Suprapubic skin (tissue), 4 donors: ENCODE measurements at regions not wholly inside any gene's neighbourhood (a gene's known extent, or its start where the extent isn't known, plus 50 kb on each side); places are given as distances from the start of the nearest gene placed in this dataset.

Experiments used
- DNase-seq, 2 donors: peaks; one replicate each; pipeline ENCODE4 v3.0.0-alpha.2; 2019; ENCODE audit warnings: low spot score in 2 of 2
- H3K27ac ChIP-seq: fragments of 200-600 bp; sonication (generic); one replicate; pipeline ENCODE4 v1.5.1; 2019
- H3K27me3 ChIP-seq: fragments of 200-600 bp; sonication (generic); one replicate; pipeline ENCODE4 v1.5.1; 2019
- H3K36me3 ChIP-seq: fragments of 200-600 bp; sonication (generic); one replicate; pipeline ENCODE4 v1.5.1; 2019
- H3K4me1 ChIP-seq: fragments of 200-600 bp; sonication (generic); one replicate; pipeline ENCODE4 v1.5.1; 2019
- H3K4me3 ChIP-seq: fragments of 200-600 bp; sonication (generic); one replicate; pipeline ENCODE4 v1.5.1; 2019; ENCODE audit warnings: mild to moderate bottlenecking
- H3K9me3 ChIP-seq: fragments of 200-600 bp; sonication (generic); one replicate; pipeline ENCODE4 v1.5.1; 2019
- EP300 ChIP-seq: sonication (generic); formaldehyde crosslinking; IDR thresholded peaks from one replicate; pipeline ENCODE4 v1.6.1; 2017; ENCODE audit warnings: antibody characterized with exemption
- POLR2A ChIP-seq, 2 donors: fragments of 450-650 bp; IDR thresholded peaks; one replicate each; pipeline ENCODE4 v1.6.1; 2017; ENCODE audit warnings: antibody characterized with exemption in 2 of 2, mild to moderate bottlenecking in 2 of 2, moderate library complexity in 2 of 2
- POLR2AphosphoS5 ChIP-seq, 3 donors: sonication (generic); formaldehyde crosslinking; IDR thresholded peaks; one replicate each; pipeline ENCODE4 v1.6.1; 2017; ENCODE audit warnings: antibody characterized with exemption in 3 of 3
- WGBS: methylation state at CpG from one replicate; pipeline ENCODE4 v1.1.5; 2018; 5-methylcytosine and 5-hydroxymethylcytosine counted together
- TF ChIP-seq, protein P1 (sequence below), 2 donors: fragments of 200-600 bp in 1 of 2; fragments of 450-650 bp in 1 of 2; sonication (generic) in 1 of 2; IDR thresholded peaks; one replicate each; pipeline ENCODE4 v1.5.1; 2016 to 2019; ENCODE audit warnings: antibody characterized with exemption in 2 of 2, mild to moderate bottlenecking in 1 of 2, moderate library complexity in 1 of 2

DNA sequence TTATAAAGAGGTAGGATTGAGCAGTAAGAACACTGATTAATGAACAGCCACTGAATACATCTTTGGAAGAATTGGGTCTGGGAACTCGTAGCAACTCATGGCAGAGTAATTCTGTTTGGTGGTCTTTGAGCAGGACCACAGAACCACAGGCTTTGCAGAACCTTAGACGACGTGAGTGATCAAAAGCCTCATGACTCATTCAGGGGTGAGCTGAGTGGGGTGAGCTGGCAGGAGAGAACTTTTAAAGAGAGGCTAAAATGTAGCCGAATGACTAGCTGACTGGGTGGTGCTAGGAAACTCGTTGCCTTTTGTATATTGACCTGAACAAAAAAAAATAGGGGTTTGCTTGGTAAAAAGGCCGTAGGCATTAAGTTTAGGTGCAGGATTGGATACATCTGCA, 313.8 kb downstream of the TGFB2 start:
- WGBS = 80% methylated on average over 6 of the region's 6 CpGs
- no peak for TF ChIP-seq POLR2AphosphoS5 (IDR thresholded peaks at IDR 0.05)
- no peak for TF ChIP-seq EP300
- TF ChIP-seq, protein P1, sequence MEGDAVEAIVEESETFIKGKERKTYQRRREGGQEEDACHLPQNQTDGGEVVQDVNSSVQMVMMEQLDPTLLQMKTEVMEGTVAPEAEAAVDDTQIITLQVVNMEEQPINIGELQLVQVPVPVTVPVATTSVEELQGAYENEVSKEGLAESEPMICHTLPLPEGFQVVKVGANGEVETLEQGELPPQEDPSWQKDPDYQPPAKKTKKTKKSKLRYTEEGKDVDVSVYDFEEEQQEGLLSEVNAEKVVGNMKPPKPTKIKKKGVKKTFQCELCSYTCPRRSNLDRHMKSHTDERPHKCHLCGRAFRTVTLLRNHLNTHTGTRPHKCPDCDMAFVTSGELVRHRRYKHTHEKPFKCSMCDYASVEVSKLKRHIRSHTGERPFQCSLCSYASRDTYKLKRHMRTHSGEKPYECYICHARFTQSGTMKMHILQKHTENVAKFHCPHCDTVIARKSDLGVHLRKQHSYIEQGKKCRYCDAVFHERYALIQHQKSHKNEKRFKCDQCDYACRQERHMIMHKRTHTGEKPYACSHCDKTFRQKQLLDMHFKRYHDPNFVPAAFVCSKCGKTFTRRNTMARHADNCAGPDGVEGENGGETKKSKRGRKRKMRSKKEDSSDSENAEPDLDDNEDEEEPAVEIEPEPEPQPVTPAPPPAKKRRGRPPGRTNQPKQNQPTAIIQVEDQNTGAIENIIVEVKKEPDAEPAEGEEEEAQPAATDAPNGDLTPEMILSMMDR (IDR thresholded peaks at IDR 0.05) = no peak
- no peak for TF ChIP-seq POLR2A (IDR thresholded peaks at IDR 0.05)
- Histone ChIP-seq H3K27me3 (no peaks in the 10 kb centered on the region), H3K27ac (no peak overlapping the region), H3K36me3 (no peaks in the 10 kb centered on the region), H3K4me3 (no peak overlapping the region), H3K4me1 (no peaks in the 10 kb centered on the region), H3K9me3 (no peaks in the 10 kb centered on the region)
- no peak for DNase-seq

DNA sequence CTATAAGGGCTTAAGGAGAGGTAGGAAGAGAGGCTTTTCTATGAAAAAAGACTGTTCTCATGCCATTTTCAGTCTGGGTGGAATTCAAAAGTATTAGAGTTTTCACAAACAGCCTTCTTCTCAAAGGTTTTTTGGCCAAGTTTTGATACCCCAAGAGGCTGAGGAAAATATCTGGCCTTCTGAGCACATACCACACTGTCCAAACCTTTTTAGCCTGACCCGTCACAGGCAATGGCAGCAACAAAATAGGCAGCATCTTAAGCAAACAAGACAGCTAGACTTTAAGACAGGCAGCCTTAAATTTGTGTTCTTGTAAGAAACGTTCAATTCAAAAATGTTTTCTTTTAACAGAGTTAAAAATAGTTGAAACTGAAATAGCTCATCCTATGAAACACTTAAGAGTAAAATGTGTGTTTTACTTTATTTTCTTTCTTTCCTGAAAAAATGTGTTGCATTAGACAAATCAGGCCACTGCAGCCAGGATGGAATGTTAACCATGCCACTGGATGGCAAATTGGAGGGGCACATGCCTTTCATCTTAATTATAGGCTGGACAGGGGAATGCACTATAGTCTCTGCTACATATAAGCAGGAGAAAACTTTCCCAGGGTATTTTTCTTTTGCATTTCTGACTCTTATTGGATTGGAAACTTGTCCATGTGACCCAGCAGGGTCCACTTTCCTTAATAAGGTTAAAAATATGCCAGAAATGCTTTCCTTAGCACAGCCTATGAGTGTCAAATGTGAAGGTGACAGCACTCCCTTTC, 315.0 kb downstream of the TGFB2 start:
- Histone ChIP-seq H3K4me1 (peaks cover 4% of the 10 kb centered on the region), H3K9me3 (no peaks in the 10 kb centered on the region), H3K36me3 (no peaks in the 10 kb centered on the region), H3K4me3 (no peak overlapping the region), H3K27me3 (no peaks in the 10 kb centered on the region), H3K27ac (no peak overlapping the region)
- TF ChIP-seq, protein P1 (IDR thresholded peaks at IDR 0.05) = no peak
- no peak for TF ChIP-seq EP300
- TF ChIP-seq POLR2AphosphoS5 (IDR thresholded peaks at IDR 0.05) = no peak
- TF ChIP-seq POLR2A (IDR thresholded peaks at IDR 0.05) = no peak
- no peak for DNase-seq
- WGBS = 68% methylated on average over 2 of the region's 2 CpGs

DNA sequence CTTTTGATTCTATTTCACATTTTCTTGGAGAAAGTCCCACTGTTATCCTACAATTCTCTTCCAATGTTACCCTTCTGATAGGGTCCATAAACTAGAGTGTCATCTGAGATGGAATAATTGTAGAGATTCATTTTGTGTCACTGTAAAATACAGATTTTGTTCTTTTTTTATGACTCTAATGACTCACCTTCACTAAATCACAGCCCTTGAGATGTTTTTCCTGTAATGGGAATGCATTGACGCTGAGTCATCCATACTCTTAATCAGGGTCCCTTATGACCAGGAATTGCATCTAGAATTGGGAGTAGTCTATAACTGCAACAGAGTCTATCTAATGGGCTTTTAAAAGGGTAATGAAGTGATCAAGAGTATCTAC, 315.5 kb downstream of the TGFB2 start:
- TF ChIP-seq, protein P1 (IDR thresholded peaks at IDR 0.05) = no peak
- TF ChIP-seq POLR2AphosphoS5 (IDR thresholded peaks at IDR 0.05) (no peak), POLR2A (IDR thresholded peaks at IDR 0.05) (no peak), EP300 (no peak)
- H3K27ac ChIP-seq = no peak overlapping the region
- no peaks in the 10 kb centered on the region for H3K9me3 ChIP-seq
- H3K4me1 ChIP-seq = peaks cover 5% of the 10 kb centered on the region
- WGBS = 78% methylated on average over 1 of the region's 1 CpG
- no peak for DNase-seq
- no peaks in the 10 kb centered on the region for H3K36me3 ChIP-seq
- H3K27me3 ChIP-seq = no peaks in the 10 kb centered on the region
- no peak overlapping the region for H3K4me3 ChIP-seq

DNA sequence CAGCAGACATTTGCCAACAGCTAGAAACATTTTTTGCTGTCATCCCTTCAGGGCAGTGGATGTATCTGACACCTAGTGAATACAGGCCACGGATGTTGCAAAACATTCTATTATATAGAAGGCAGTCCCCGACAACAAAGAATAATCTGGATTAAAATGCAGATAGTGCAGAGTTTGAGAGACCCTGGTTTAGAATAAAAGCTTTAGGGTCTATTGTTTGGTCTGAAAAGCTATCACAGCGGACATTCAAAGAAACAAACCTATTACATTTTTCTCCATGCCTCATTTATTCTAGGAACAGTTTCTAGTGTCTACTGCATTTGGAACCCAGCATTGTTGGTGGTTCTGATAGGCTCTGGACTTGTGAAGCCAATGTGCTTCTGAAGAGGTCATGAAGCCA, 316.3 kb downstream of the TGFB2 start:
- DNase-seq = no peak
- Histone ChIP-seq H3K27me3 (no peaks in the 10 kb centered on the region), H3K36me3 (no peaks in the 10 kb centered on the region), H3K9me3 (no peaks in the 10 kb centered on the region), H3K27ac (no peak overlapping the region), H3K4me1 (peaks cover 5% of the 10 kb centered on the region), H3K4me3 (no peak overlapping the region)
- 77% methylated on average over 3 of the region's 3 CpGs for WGBS
- TF ChIP-seq, protein P1 (IDR thresholded peaks at IDR 0.05) = no peak
- TF ChIP-seq EP300 = no peak

DNA sequence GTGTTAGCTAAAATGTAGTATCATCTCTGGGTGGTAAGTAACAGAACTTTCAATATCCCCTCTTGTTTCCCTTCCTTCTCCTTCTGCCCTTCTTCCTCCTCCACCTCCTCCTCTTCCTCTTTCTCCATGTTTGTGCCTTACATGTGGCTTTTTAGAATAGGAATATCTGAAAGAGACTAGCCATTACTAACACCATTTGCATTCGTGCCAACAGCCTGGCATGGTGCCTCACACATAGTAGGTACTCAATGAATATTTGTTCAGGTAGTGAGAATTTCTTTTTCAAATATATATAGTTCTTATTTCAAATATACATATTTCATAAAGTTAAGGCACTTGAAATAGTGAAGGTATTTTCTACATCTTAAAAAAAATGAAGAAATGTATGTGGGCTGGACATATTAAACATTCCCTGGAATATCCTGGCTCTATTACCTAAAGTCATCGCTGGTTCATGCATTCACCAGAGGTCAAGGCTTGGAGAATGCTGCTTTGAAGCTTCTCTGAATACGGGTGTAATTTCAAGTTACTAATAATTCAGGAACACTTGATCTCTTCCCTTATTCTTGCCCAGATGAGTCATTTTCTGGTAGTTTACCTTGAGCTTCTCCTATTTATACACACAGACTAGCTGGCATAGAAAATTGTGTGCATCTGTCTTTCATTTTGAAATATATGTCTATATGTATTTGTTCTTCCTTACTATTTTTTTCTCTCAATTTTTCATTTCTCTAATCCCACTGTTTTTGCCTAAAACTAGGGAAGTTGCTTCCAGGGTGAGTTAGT, 319.4 kb downstream of the TGFB2 start:
- no peak for DNase-seq
- Histone ChIP-seq H3K36me3 (no peaks in the 10 kb centered on the region), H3K9me3 (no peaks in the 10 kb centered on the region), H3K27ac (no peak overlapping the region), H3K4me3 (no peak overlapping the region), H3K27me3 (no peaks in the 10 kb centered on the region), H3K4me1 (peaks cover 5% of the 10 kb centered on the region)
- 67% methylated on average over 3 of the region's 3 CpGs for WGBS
- TF ChIP-seq POLR2A (IDR thresholded peaks at IDR 0.05) (no peak), EP300 (no peak)
